NCI-H1048 (cell line): ENCODE measurements at regions not wholly inside any gene's neighbourhood (a gene's known extent, or its start where the extent isn't known, plus 50 kb on each side); places are given as distances from the start of the nearest gene placed in this dataset.
"Not testable (repeated sequence)": the region's sequence is repeated elsewhere in the genome, so short reads cannot be mapped to it uniquely, and the experiment has no call there.

ENCODE experiments used
- DNase-seq: peaks from one replicate; lab custom pipeline; 2025; lab: John Stamatoyannopoulos, UW

GRCh38 chr7:16089191-16089590 lies 332.1 kb downstream of the CRPPA start:
- no peak for DNase-seq

- no peak for DNase-seq
These were observed 334.6 kb downstream of the CRPPA start for GRCh38 chr7:16086743-16087142.

- DNase-seq: not testable (repeated sequence)
These were observed 335.6 kb downstream of the CRPPA start for GRCh38 chr7:16085780-16086179.

GRCh38 chr7:16084875-16085274 lies 336.5 kb downstream of the CRPPA start:
- no peak for DNase-seq

GRCh38 chr7:16084370-16084769 lies 337.0 kb downstream of the CRPPA start:
- no peak for DNase-seq

- DNase-seq: no peak
These were observed 337.4 kb downstream of the CRPPA start for GRCh38 chr7:16083931-16084330.

GRCh38 chr7:16080131-16080530 lies 341.2 kb downstream of the CRPPA start:
- DNase-seq: no peak

- DNase-seq: no peak
These were observed 341.6 kb downstream of the CRPPA start for GRCh38 chr7:16079723-16080122.

- no peak for DNase-seq
These were observed 343.0 kb downstream of the CRPPA start for GRCh38 chr7:16078076-16078952.

GRCh38 chr7:16071246-16071857 lies 350.0 kb downstream of the CRPPA start:
- peak; percentile 42 for DNase-seq

- no peak for DNase-seq
These were observed 350.5 kb downstream of the CRPPA start for GRCh38 chr7:16070806-16071205.

GRCh38 chr7:16069998-16070397 lies 351.3 kb downstream of the CRPPA start:
- DNase-seq: no peak

GRCh38 chr7:16068183-16068582 lies 353.2 kb downstream of the CRPPA start:
- no peak for DNase-seq

- no peak for DNase-seq
These were observed 353.6 kb downstream of the CRPPA start for GRCh38 chr7:16067711-16068110.

GRCh38 chr7:16066805-16067459 lies 354.4 kb downstream of the CRPPA start:
- DNase-seq: no peak

- DNase-seq: no peak
These were observed 355.4 kb downstream of the CRPPA start for GRCh38 chr7:16065939-16066338.

GRCh38 chr7:16063716-16064675 lies 357.3 kb downstream of the CRPPA start:
- no peak for DNase-seq

GRCh38 chr7:16063221-16063620 lies 358.1 kb downstream of the CRPPA start:
- no peak for DNase-seq

GRCh38 chr7:16062269-16062668 lies 359.1 kb downstream of the CRPPA start:
- DNase-seq: no peak

GRCh38 chr7:16061630-16062029 lies 359.7 kb downstream of the CRPPA start:
- DNase-seq: no peak

GRCh38 chr7:16061011-16061410 lies 360.3 kb downstream of the CRPPA start:
- DNase-seq: no peak

GRCh38 chr7:16060502-16060901 lies 360.8 kb downstream of the CRPPA start:
- DNase-seq: no peak
